Fibroblast of gingiva (primary cell): ENCODE measurements at regions not wholly inside any gene's neighbourhood (a gene's known extent, or its start where the extent isn't known, plus 50 kb on each side); places are given as distances from the start of the nearest gene placed in this dataset.

Source experiments
- DNase-seq: peaks from one replicate; pipeline ENCODE4 v3.0.0-alpha.2; 2011; ENCODE audit warnings: low read depth

DNA sequence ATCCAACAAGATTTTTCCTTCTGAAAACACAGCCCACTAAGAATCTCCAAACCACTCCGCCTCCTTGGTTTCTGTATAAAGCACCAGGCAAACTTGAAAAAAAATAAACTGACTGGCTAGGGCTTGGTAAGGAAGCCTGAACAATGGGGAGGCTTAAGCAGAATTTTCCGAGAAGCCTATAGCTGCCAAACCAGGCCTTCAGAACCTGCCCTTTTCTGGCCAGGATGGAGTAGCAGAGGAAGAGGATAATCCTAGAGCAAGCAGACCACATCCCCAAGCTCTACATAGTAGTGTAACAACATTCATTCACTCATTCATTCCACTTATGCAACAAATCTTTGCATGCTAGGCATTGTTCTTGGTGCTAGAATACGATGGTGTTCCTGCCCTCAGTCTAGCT lies 529.6 kb upstream of the ZEB2 start:
- DNase-seq = no peak

GRCh38 chr2:145047554-145047953 lies 527.6 kb upstream of the ZEB2 start:
- no peak for DNase-seq

- no peak for DNase-seq
These were observed 524.6 kb upstream of the ZEB2 start for GRCh38 chr2:145044491-145044890.

DNA sequence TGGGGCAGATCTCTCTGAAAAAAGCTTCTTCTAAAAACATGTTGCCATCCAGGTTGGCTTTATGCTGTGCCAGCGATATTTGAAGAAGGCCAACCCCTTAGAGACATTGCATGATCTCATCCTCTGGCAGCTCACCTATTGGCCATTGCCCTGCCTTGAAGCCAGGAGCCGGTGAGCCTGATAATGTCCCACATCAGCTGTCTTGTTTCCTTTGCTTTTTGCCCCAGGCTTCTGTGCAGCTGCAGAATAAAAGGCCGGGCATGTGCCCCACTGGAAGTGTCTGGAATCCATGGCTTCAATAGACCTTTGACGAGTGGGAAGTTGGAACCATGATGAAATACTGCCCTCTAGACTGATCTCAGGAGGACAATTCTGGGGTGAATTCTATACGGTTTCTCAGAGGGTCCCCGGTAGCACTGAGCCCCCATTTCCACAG lies 523.5 kb upstream of the ZEB2 start:
- DNase-seq = no peak

DNA sequence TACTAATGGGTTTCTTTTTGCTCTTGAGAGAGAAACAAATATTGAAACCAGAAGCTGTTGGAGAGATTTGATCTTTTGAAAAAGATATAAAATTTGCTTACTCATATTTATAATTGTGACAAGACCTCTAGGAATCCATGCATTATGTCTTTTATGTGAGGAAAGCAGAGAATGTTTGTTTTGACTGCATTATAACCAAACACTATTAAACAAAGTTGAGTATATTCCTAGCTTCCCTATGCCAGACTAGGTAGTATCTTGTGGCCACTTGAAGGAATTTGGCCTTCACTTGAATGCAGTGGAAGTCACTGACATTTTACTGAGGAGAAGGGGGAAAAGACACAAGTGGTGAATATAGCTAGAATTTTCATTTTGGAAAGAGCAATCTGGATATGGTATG lies 521.8 kb upstream of the ZEB2 start:
- DNase-seq = no peak

GRCh38 chr2:145040433-145040832 lies 520.5 kb upstream of the ZEB2 start:
- peak; percentile 9 for DNase-seq

- DNase-seq = no peak
These were observed 518.2 kb upstream of the ZEB2 start for GRCh38 chr2:145038041-145038525.

GRCh38 chr2:145036421-145037011 lies 516.6 kb upstream of the ZEB2 start:
- peak; percentile 91 for DNase-seq

DNA sequence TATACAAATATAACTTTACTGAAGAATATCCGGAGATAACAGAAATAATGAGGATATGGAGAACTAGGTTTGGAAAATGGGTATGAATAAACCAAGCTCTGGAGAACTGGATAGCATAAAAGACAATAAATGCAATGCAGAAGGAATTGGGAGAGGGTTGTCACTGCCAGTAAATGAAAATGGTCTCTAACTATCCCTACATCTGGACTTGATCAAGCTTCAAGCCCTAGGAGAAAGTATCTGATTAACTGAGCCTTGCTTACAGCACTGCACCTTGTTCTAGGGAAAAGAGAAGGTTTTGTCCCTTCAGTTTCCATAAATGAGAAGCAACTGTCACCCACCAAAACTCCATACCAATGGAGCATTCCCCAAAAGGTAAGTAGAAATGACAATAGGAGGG lies 514.6 kb upstream of the ZEB2 start:
- DNase-seq = peak; percentile 47

DNA sequence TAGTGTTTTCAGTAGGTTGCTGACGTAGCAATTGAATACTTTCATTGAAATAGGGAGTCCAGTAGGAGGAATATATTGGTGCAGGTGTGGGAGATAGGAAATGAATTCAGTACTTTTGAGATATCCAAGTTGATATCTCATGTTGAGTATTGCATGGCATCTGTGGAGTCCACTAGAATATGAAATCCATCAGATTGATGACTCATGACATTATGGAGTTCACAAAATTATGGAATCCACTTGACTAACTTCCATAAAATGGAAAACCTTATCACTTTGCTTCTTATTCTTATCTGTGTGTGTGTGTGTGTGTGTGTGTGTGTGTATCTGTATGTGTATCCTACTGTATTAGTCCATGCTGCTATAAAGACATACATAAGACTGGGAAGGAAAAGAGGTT lies 513.5 kb upstream of the ZEB2 start:
- DNase-seq = no peak

- no peak for DNase-seq
These were observed 512.9 kb upstream of the ZEB2 start for GRCh38 chr2:145032791-145033190.

DNA sequence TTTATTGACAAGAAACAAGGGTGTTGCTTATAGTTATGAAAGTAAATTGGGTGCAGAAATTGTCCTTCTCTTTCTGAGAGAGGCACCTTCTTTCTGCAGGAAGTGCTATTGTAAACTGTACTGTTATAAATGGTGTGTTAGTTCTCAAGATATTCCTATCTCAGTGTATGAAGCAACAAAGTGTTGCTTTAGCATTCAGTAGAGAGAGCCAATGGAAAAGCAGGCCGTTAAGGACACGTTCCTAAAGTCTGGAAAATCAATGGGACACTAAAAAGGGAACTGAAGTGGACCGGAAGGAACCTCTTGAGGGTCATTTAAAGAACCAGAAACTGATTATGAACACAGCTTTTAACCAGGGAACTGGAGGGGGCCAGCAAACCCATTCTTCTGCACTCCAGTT lies 510.0 kb upstream of the ZEB2 start:
- DNase-seq = no peak

- no peak for DNase-seq
These were observed 509.2 kb upstream of the ZEB2 start for GRCh38 chr2:145029081-145029480.

GRCh38 chr2:145028101-145028920 lies 508.4 kb upstream of the ZEB2 start:
- DNase-seq = no peak

DNA sequence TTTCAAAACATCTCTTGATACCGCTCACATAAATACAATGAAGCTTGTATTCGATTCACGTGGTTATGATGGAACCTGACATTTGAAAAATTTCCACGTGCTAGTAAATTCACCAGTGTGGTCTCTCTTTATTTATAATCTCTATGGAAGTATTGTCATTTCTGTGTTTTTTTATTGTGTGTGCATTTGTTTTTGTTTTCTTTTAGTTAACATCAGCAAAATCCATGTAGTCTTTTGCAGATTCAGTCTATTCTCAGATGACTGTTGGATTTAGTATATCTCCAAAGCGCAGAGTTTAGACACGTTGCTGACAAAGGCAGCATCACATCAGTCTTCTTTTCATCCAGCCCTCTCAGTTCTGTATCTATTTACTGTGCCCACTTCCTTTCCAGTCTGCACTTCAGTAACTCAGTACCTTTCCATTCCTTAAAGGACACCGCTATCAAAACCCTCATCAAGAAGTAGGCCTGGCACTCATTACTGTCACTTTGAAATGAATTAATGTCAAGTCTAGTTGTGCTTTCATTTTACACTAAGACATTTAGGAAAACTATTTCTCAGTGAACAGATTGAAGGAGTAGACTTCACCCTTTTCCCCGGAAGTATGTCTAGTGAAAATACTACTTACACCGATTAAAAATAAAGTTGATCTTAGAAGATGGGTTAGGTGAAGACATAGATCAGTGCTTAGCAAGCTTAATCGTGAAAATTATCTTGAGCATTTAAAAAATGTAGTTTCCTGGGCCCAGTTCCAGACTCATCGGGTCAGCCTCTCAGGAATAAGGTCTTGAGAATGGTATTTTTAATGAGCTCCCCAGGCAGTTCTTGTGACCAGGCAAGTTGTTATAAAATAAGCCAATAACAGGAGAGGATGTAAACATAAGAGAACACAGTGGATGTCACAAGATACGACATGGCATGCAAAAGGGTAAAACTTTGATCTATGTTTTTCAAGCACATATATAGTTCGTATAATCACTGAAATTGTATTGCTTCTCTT lies 506.8 kb upstream of the ZEB2 start:
- peak; percentile 33 for DNase-seq

GRCh38 chr2:145025382-145025781 lies 505.5 kb upstream of the ZEB2 start:
- DNase-seq = no peak

GRCh38 chr2:145023334-145023934 lies 503.5 kb upstream of the ZEB2 start:
- DNase-seq = no peak

DNA sequence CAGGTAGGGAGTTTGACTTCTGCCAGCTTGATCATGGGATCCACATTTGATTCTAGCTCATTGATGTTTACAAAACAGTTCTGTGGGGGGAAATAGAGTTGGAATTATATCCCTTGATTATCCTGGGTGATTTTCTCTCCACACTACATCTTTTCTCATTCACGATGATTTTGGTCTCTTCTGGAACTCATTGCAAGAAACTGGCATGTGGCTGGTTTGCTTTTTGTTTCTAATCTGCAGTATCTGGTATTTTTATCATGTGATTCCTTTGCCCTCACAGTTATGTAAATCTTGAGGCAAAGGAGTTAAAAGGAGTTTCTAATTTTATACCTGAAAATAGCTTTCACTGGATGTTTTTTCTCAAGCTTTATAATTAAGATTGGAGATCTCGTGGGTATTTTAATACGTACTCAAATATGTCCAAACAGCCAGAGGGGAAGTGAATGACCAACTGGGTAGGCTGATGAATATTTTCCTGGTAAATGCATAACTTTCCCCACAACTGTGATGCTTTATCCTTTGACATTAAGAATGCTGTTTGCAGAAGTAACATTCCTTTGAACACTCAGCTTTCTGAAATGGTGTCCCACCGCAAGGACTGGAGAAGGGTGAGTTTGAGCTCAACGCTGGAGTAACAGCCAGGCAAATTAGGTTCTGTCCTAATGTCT lies 502.9 kb upstream of the ZEB2 start:
- peak; percentile 86 for DNase-seq

- DNase-seq = peak; percentile 47
These were observed 502.2 kb upstream of the ZEB2 start for GRCh38 chr2:145021962-145022665.

GRCh38 chr2:145020694-145021093 lies 500.8 kb upstream of the ZEB2 start:
- peak; percentile 13 for DNase-seq

DNA sequence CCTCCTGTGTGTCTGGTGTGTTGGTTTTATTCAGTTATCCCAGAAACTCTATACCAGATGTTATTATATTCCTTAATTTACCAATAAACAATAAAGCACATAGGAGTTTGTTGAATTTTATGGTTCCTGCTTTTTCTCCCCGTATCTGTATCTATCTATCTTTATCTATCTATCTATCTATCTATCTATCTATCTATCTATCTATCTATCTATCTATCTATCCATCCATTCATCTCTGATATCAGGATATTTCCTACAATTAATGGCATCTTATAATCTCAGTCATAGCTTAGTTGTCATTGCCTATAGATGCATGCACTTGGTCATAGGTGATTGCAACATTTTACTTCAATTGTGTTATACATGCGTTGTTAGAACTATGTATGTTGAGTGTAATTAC lies 500.2 kb upstream of the ZEB2 start:
- DNase-seq = no peak
